Stimulated activated CD8-positive, alpha-beta memory T cell treated with anti-CD3 and anti-CD28 coated beads, Interleukin-15, amount 100 ng/mL, for 48 hours (primary cell): ENCODE measurements at regions not wholly inside any gene's neighbourhood (a gene's known extent, or its start where the extent isn't known, plus 50 kb on each side); places are given as distances from the start of the nearest gene placed in this dataset.

Source experiments
- DNase-seq, 2 donors: peaks; one replicate each; pipeline ENCODE4 v3.0.0-alpha.2; 2020; ENCODE audit warnings: low read depth in 2 of 2

- DNase-seq, result no peak
These were observed 71.0 kb upstream of the MDFIC2 start for GRCh38 chr3:70383360-70383831.

- DNase-seq, result no peak
These were observed 61.7 kb upstream of the MDFIC2 start for GRCh38 chr3:70374179-70374578.
